ENCODE measurements at regions not wholly inside any gene's neighbourhood (a gene's known extent, or its start where the extent isn't known, plus 50 kb on each side); places are given as distances from the start of the nearest gene placed in this dataset.
"Not testable (repeated sequence)": the region's sequence is repeated elsewhere in the genome, so short reads cannot be mapped to it uniquely, and the experiment has no call there.

- TF ChIP-seq POLR2A, EP300 (IDR thresholded peaks at IDR 0.05): not testable (repeated sequence)
These were observed 1314.1 kb upstream of the PCDH20 start for GRCh38 chr13:62729746-62730145.

Data from suprapubic skin (tissue), 2 donors.